ENCODE measurements at regions not wholly inside any gene's neighbourhood (a gene's known extent, or its start where the extent isn't known, plus 50 kb on each side); places are given as distances from the start of the nearest gene placed in this dataset.

GRCh38 chr10:129075927-129076326 lies 391.1 kb upstream of the MGMT start:
- Histone ChIP-seq H3K27me3 (ENCODE audit: insufficient read depth, poor library complexity, severe bottlenecking) (no peaks in the 10 kb centered on the region), H3K36me3 (ENCODE audit: low read depth) (no peaks in the 10 kb centered on the region), H3K4me3 (ENCODE audit: severe bottlenecking) (no peak overlapping the region), H3K9me3 (ENCODE audit: severe bottlenecking) (no peaks in the 10 kb centered on the region), H3K27ac (ENCODE audit: poor library complexity, severe bottlenecking) (no peak overlapping the region), H3K4me1 (ENCODE audit: insufficient read depth, poor library complexity, severe bottlenecking) (no peaks in the 10 kb centered on the region)
- ATAC-seq (ENCODE audit: low read depth) (no peak), DNase-seq (ENCODE audit: low spot score) (no peak)
- TF ChIP-seq, protein P1, sequence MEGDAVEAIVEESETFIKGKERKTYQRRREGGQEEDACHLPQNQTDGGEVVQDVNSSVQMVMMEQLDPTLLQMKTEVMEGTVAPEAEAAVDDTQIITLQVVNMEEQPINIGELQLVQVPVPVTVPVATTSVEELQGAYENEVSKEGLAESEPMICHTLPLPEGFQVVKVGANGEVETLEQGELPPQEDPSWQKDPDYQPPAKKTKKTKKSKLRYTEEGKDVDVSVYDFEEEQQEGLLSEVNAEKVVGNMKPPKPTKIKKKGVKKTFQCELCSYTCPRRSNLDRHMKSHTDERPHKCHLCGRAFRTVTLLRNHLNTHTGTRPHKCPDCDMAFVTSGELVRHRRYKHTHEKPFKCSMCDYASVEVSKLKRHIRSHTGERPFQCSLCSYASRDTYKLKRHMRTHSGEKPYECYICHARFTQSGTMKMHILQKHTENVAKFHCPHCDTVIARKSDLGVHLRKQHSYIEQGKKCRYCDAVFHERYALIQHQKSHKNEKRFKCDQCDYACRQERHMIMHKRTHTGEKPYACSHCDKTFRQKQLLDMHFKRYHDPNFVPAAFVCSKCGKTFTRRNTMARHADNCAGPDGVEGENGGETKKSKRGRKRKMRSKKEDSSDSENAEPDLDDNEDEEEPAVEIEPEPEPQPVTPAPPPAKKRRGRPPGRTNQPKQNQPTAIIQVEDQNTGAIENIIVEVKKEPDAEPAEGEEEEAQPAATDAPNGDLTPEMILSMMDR (IDR thresholded peaks at IDR 0.05; ENCODE audit: poor library complexity, severe bottlenecking), result no peak

DNA sequence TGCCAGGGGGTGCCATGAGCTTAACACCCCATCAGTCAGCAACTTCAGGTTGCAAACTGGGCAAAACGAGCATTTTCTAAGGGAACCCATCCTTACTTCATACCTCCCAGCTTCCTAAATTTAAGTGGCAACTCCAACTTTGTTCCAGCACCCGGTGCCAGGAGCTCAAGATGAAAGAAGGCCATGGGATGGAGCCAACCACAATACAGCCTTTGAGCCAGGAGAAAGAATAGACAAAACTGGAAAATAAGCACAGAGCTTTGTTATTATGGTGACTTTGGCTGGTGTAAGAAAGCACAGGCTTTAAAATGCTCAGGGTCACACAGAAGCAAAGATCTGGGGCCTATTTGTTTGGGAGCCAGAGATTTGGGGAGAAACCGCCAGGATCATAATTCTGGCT lies 388.7 kb upstream of the MGMT start:
- Histone ChIP-seq H3K36me3 (ENCODE audit: low read depth) (no peaks in the 10 kb centered on the region), H3K27me3 (ENCODE audit: insufficient read depth, poor library complexity, severe bottlenecking) (no peaks in the 10 kb centered on the region), H3K27ac (ENCODE audit: poor library complexity, severe bottlenecking) (no peak overlapping the region), H3K9me3 (ENCODE audit: severe bottlenecking) (no peaks in the 10 kb centered on the region), H3K4me3 (ENCODE audit: severe bottlenecking) (no peak overlapping the region), H3K4me1 (ENCODE audit: insufficient read depth, poor library complexity, severe bottlenecking) (no peaks in the 10 kb centered on the region)
- ATAC-seq (ENCODE audit: low read depth) (no peak), DNase-seq (ENCODE audit: low spot score) (no peak)
- TF ChIP-seq, protein P1 (IDR thresholded peaks at IDR 0.05; ENCODE audit: poor library complexity, severe bottlenecking), result no peak

- Histone ChIP-seq H3K36me3 (ENCODE audit: low read depth) (no peaks in the 10 kb centered on the region), H3K4me1 (ENCODE audit: insufficient read depth, poor library complexity, severe bottlenecking) (no peaks in the 10 kb centered on the region), H3K4me3 (ENCODE audit: severe bottlenecking) (no peak overlapping the region), H3K27me3 (ENCODE audit: insufficient read depth, poor library complexity, severe bottlenecking) (no peaks in the 10 kb centered on the region), H3K27ac (ENCODE audit: poor library complexity, severe bottlenecking) (no peak overlapping the region), H3K9me3 (ENCODE audit: severe bottlenecking) (no peaks in the 10 kb centered on the region)
- ATAC-seq (ENCODE audit: low read depth) (no peak), DNase-seq (ENCODE audit: low spot score) (no peak)
- TF ChIP-seq, protein P1 (IDR thresholded peaks at IDR 0.05; ENCODE audit: poor library complexity, severe bottlenecking), result no peak
Measured at GRCh38 chr10:129078746-129079145, 388.3 kb upstream of the MGMT start.

GRCh38 chr10:129079705-129080104 lies 387.3 kb upstream of the MGMT start:
- no peak for ATAC-seq (ENCODE audit: low read depth)
- TF ChIP-seq, protein P1 (IDR thresholded peaks at IDR 0.05; ENCODE audit: poor library complexity, severe bottlenecking), result no peak
- Histone ChIP-seq H3K4me3 (ENCODE audit: severe bottlenecking) (no peak overlapping the region), H3K9me3 (ENCODE audit: severe bottlenecking) (no peaks in the 10 kb centered on the region), H3K27ac (ENCODE audit: poor library complexity, severe bottlenecking) (no peak overlapping the region), H3K36me3 (ENCODE audit: low read depth) (no peaks in the 10 kb centered on the region), H3K27me3 (ENCODE audit: insufficient read depth, poor library complexity, severe bottlenecking) (no peaks in the 10 kb centered on the region), H3K4me1 (ENCODE audit: insufficient read depth, poor library complexity, severe bottlenecking) (no peaks in the 10 kb centered on the region)
- no peak for DNase-seq (ENCODE audit: low spot score)

- no peak overlapping the region for H3K4me3 ChIP-seq (ENCODE audit: severe bottlenecking)
- TF ChIP-seq, protein P1 (IDR thresholded peaks at IDR 0.05; ENCODE audit: poor library complexity, severe bottlenecking), result no peak
- no peaks in the 10 kb centered on the region for H3K27me3 ChIP-seq (ENCODE audit: insufficient read depth, poor library complexity, severe bottlenecking)
- H3K4me1 ChIP-seq (ENCODE audit: insufficient read depth, poor library complexity, severe bottlenecking), result no peaks in the 10 kb centered on the region
- H3K27ac ChIP-seq (ENCODE audit: poor library complexity, severe bottlenecking), result no peak overlapping the region
- peak; percentile 23; the same call in 1 of the 3 replicates for ATAC-seq (ENCODE audit: low read depth)
- no peaks in the 10 kb centered on the region for H3K36me3 ChIP-seq (ENCODE audit: low read depth)
- DNase-seq (ENCODE audit: low spot score), result no peak
- no peaks in the 10 kb centered on the region for H3K9me3 ChIP-seq (ENCODE audit: severe bottlenecking)
Measured at GRCh38 chr10:129085811-129086210, 381.2 kb upstream of the MGMT start.

Data from RWPE2 (cell line).